ENCODE measurements at regions not wholly inside any gene's neighbourhood (a gene's known extent, or its start where the extent isn't known, plus 50 kb on each side); places are given as distances from the start of the nearest gene placed in this dataset.

DNA sequence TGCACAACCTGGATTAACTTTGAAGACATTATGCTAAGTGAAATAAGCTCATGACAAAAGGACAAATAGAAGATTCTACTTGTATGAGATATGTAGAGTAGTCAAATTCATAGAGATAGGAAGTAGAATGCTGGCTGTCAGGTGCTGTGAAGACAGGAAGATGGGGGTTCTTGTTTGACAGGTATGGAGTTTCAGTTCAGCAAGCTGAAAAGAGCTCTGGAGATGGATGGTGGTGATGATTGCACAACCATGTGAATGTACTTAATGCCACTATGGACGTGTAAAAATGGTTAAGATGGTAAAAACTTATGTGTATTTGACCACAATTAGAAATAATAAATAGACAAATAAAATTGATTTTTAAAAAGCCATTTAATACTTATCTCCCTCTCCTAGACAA, 169.8 kb upstream of the DUSP10 start:
- no peak for DNase-seq (ENCODE audit: insufficient read length, low spot score, missing footprints)
- Histone ChIP-seq H3K9me3 (ENCODE audit: low read depth, low read length) (no peaks in the 10 kb centered on the region), H3K4me3 (ENCODE audit: insufficient read depth, low read length) (no peak overlapping the region), H3K27me3 (ENCODE audit: insufficient read depth, low read length) (no peaks in the 10 kb centered on the region), H3K36me3 (ENCODE audit: insufficient read depth, low read length) (no peaks in the 10 kb centered on the region), H4K20me1 (ENCODE audit: insufficient read depth, low read length) (no peaks in the 10 kb centered on the region), H3K79me2 (ENCODE audit: insufficient read depth, low read length) (no peaks in the 10 kb centered on the region), H2AFZ (ENCODE audit: low read length) (no peak overlapping the region), H3K4me2 (ENCODE audit: insufficient read depth, low read length) (no peak overlapping the region), H3K27ac (ENCODE audit: low read depth, low read length) (no peak overlapping the region), H3K4me1 (ENCODE audit: insufficient read depth, low read length) (peaks cover 9% of the 10 kb centered on the region)
- TF ChIP-seq, protein P1, sequence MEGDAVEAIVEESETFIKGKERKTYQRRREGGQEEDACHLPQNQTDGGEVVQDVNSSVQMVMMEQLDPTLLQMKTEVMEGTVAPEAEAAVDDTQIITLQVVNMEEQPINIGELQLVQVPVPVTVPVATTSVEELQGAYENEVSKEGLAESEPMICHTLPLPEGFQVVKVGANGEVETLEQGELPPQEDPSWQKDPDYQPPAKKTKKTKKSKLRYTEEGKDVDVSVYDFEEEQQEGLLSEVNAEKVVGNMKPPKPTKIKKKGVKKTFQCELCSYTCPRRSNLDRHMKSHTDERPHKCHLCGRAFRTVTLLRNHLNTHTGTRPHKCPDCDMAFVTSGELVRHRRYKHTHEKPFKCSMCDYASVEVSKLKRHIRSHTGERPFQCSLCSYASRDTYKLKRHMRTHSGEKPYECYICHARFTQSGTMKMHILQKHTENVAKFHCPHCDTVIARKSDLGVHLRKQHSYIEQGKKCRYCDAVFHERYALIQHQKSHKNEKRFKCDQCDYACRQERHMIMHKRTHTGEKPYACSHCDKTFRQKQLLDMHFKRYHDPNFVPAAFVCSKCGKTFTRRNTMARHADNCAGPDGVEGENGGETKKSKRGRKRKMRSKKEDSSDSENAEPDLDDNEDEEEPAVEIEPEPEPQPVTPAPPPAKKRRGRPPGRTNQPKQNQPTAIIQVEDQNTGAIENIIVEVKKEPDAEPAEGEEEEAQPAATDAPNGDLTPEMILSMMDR (IDR thresholded peaks at IDR 0.05; ENCODE audit: extremely low read depth, low read depth, low read length), result no peak

- TF ChIP-seq, protein P1 (IDR thresholded peaks at IDR 0.05; ENCODE audit: extremely low read depth, low read depth, low read length), result no peak
- no peaks in the 10 kb centered on the region for H3K36me3 ChIP-seq (ENCODE audit: insufficient read depth, low read length)
- no peaks in the 10 kb centered on the region for H4K20me1 ChIP-seq (ENCODE audit: insufficient read depth, low read length)
- H3K79me2 ChIP-seq (ENCODE audit: insufficient read depth, low read length), result no peaks in the 10 kb centered on the region
- H3K27me3 ChIP-seq (ENCODE audit: insufficient read depth, low read length), result no peaks in the 10 kb centered on the region
- no peak for DNase-seq (ENCODE audit: insufficient read length, low spot score, missing footprints)
- no peak overlapping the region for H3K4me2 ChIP-seq (ENCODE audit: insufficient read depth, low read length)
- no peak overlapping the region for H3K4me3 ChIP-seq (ENCODE audit: insufficient read depth, low read length)
- H3K9me3 ChIP-seq (ENCODE audit: low read depth, low read length), result no peaks in the 10 kb centered on the region
- H2AFZ ChIP-seq (ENCODE audit: low read length), result peak overlapping the region; percentile 35
- H3K4me1 ChIP-seq (ENCODE audit: insufficient read depth, low read length), result peaks cover 9% of the 10 kb centered on the region
- no peak overlapping the region for H3K27ac ChIP-seq (ENCODE audit: low read depth, low read length)
These were observed 168.3 kb upstream of the DUSP10 start for GRCh38 chr1:221910222-221910621.

- no peaks in the 10 kb centered on the region for H3K79me2 ChIP-seq (ENCODE audit: insufficient read depth, low read length)
- H3K4me1 ChIP-seq (ENCODE audit: insufficient read depth, low read length), result peaks cover 9% of the 10 kb centered on the region
- H3K4me2 ChIP-seq (ENCODE audit: insufficient read depth, low read length), result no peak overlapping the region
- DNase-seq (ENCODE audit: insufficient read length, low spot score, missing footprints), result no peak
- H3K27ac ChIP-seq (ENCODE audit: low read depth, low read length), result no peak overlapping the region
- no peaks in the 10 kb centered on the region for H3K36me3 ChIP-seq (ENCODE audit: insufficient read depth, low read length)
- TF ChIP-seq, protein P1 (IDR thresholded peaks at IDR 0.05; ENCODE audit: extremely low read depth, low read depth, low read length), result no peak
- H3K4me3 ChIP-seq (ENCODE audit: insufficient read depth, low read length), result no peak overlapping the region
- H3K9me3 ChIP-seq (ENCODE audit: low read depth, low read length), result no peaks in the 10 kb centered on the region
- H3K27me3 ChIP-seq (ENCODE audit: insufficient read depth, low read length), result no peaks in the 10 kb centered on the region
- no peak overlapping the region for H2AFZ ChIP-seq (ENCODE audit: low read length)
- no peaks in the 10 kb centered on the region for H4K20me1 ChIP-seq (ENCODE audit: insufficient read depth, low read length)
These were observed 166.7 kb upstream of the DUSP10 start for GRCh38 chr1:221908573-221908972.

GRCh38 chr1:221907166-221907932, 165.5 kb upstream of the DUSP10 start:
- DNase-seq (ENCODE audit: insufficient read length, low spot score, missing footprints), result no peak
- Histone ChIP-seq H3K79me2 (ENCODE audit: insufficient read depth, low read length) (no peaks in the 10 kb centered on the region), H3K27me3 (ENCODE audit: insufficient read depth, low read length) (no peaks in the 10 kb centered on the region), H4K20me1 (ENCODE audit: insufficient read depth, low read length) (no peaks in the 10 kb centered on the region), H3K4me3 (ENCODE audit: insufficient read depth, low read length) (no peak overlapping the region), H3K4me2 (ENCODE audit: insufficient read depth, low read length) (no peak overlapping the region), H3K9me3 (ENCODE audit: low read depth, low read length) (no peaks in the 10 kb centered on the region), H2AFZ (ENCODE audit: low read length) (no peak overlapping the region), H3K36me3 (ENCODE audit: insufficient read depth, low read length) (no peaks in the 10 kb centered on the region), H3K4me1 (ENCODE audit: insufficient read depth, low read length) (peaks cover 7% of the 10 kb centered on the region), H3K27ac (ENCODE audit: low read depth, low read length) (no peak overlapping the region)
- TF ChIP-seq, protein P1 (IDR thresholded peaks at IDR 0.05; ENCODE audit: extremely low read depth, low read depth, low read length), result no peak
